Gastrocnemius medialis (tissue), 4 donors: ENCODE measurements at regions not wholly inside any gene's neighbourhood (a gene's known extent, or its start where the extent isn't known, plus 50 kb on each side); places are given as distances from the start of the nearest gene placed in this dataset.

Source experiments
- ATAC-seq, 2 donors: fragments of 150-250 bp; one replicate each; pipeline ENCODE4 v1.9.1; 2016
- DNase-seq, 2 donors: peaks; one replicate each; pipeline ENCODE4 v3.0.0-alpha.2; 2019
- H3K27ac ChIP-seq, 4 donors: fragments of 200-600 bp; sonication (generic); 1 replicate in 1 of 4; 2 replicates in 3 of 4; pipeline ENCODE4 v1.5.1; 2016 to 2018; ENCODE audit warnings: mild to moderate bottlenecking in 2 of 4, moderate library complexity in 1 of 4
- H3K27me3 ChIP-seq, 3 donors: fragments of 200-600 bp; sonication (generic) in 2 of 3; 1 replicate in 1 of 3; 2 replicates in 2 of 3; pipeline versions ENCODE4 v1.5.1 to v1.6.0; 2016 to 2019; ENCODE audit warnings: mild to moderate bottlenecking in 1 of 3, moderate library complexity in 1 of 3
- H3K36me3 ChIP-seq, 2 donors: fragments of 200-600 bp; sonication (generic) in 1 of 2; one replicate each; pipeline ENCODE4 v1.5.1; 2017 to 2018
- H3K4me1 ChIP-seq, 2 donors: fragments of 200-600 bp; sonication (generic) in 1 of 2; one replicate each; pipeline ENCODE4 v1.5.1; 2016 to 2017; ENCODE audit warnings: mild to moderate bottlenecking in 2 of 2
- H3K4me3 ChIP-seq, 4 donors: fragments of 200-600 bp; sonication (generic) in 3 of 4; 1 replicate in 1 of 4; 2 replicates in 3 of 4; pipeline ENCODE4 v1.5.1; 2016 to 2019; ENCODE audit warnings: mild to moderate bottlenecking in 2 of 4
- H3K9me3 ChIP-seq, 3 donors: fragments of 200-600 bp; sonication (generic) in 2 of 3; 1 replicate in 1 of 3; 2 replicates in 2 of 3; pipeline ENCODE4 v1.5.1; 2016 to 2019
- CTCF ChIP-seq, 5 experiments: fragments of 450-650 bp in 3 of 5; fragments of 200-600 bp in 2 of 5; sonication (generic) in 2 of 5; IDR thresholded peaks in 4 of 5; conservative IDR thresholded peaks in 1 of 5; 1 replicate in 4 of 5; 2 replicates in 1 of 5; pipeline ENCODE4 v1.5.1; 2016 to 2019; ENCODE audit warnings: antibody characterized with exemption in 5 of 5, mild to moderate bottlenecking in 3 of 5, moderate library complexity in 3 of 5
- POLR2A ChIP-seq, 2 donors: fragments of 450-650 bp; IDR thresholded peaks; one replicate each; pipeline ENCODE4 v1.6.1; 2017; ENCODE audit warnings: antibody characterized with exemption in 2 of 2, mild to moderate bottlenecking in 2 of 2, moderate library complexity in 2 of 2
- in situ Hi-C, 4 donors: fragments of 200-750 bp; cut with MboI; loops; one replicate each; pipeline versions ENCODE4 v1.15.0 to v1.8.0; 2017; ENCODE audit warnings: low sequenced_read_pairs in 4 of 4
- intact Hi-C: fragments of 100-400 bp; cut with DNase I; formaldehyde crosslinking; loops from one replicate; pipeline ENCODE4 v1.15.1; 2023; ENCODE audit warnings: low total_unique reads

GRCh38 chrX:110966839-110967238 is 129.2 kb upstream of the PAK3 start:
- in situ Hi-C loops, result no loop called here

GRCh38 chrX:110966091-110966454 is 129.9 kb upstream of the PAK3 start:
- TF ChIP-seq POLR2A (IDR thresholded peaks at IDR 0.05) (no peak), CTCF (IDR thresholded peaks at IDR 0.05 in 4 of 5, conservative IDR thresholded peaks at IDR 0.05 in 1 of 5) (no peak)
- Histone ChIP-seq H3K4me3 (no peak overlapping the region), H3K9me3 (no peaks in the 10 kb centered on the region), H3K27ac (no peak overlapping the region), H3K4me1 (no peaks in the 10 kb centered on the region), H3K27me3 (no peaks in the 10 kb centered on the region), H3K36me3 (no peaks in the 10 kb centered on the region)
- no peak for DNase-seq
- in situ Hi-C loops, result no loop called here
- ATAC-seq, result no peak
- intact Hi-C loops, result no loop called here

More at GRCh38 chrX:110966839-110967238, 129.2 kb upstream of the PAK3 start:
- H3K27me3 ChIP-seq, result no peaks in the 10 kb centered on the region
- H3K9me3 ChIP-seq, result no peaks in the 10 kb centered on the region
- no peak overlapping the region for H3K4me3 ChIP-seq
- DNase-seq, result no peak
- no peak for TF ChIP-seq POLR2A (IDR thresholded peaks at IDR 0.05)
- no peak for TF ChIP-seq CTCF (IDR thresholded peaks at IDR 0.05 in 4 of 5, conservative IDR thresholded peaks at IDR 0.05 in 1 of 5)
- intact Hi-C loops, result no loop called here
- no peak overlapping the region for H3K27ac ChIP-seq
- ATAC-seq, result no peak
- H3K36me3 ChIP-seq, result no peaks in the 10 kb centered on the region
- no peaks in the 10 kb centered on the region for H3K4me1 ChIP-seq

- H3K9me3 ChIP-seq, result no peaks in the 10 kb centered on the region
- TF ChIP-seq POLR2A (IDR thresholded peaks at IDR 0.05) (no peak), CTCF (IDR thresholded peaks at IDR 0.05 in 4 of 5, conservative IDR thresholded peaks at IDR 0.05 in 1 of 5) (no peak)
- H3K27me3 ChIP-seq, result no peaks in the 10 kb centered on the region
- DNase-seq, result no peak
- H3K36me3 ChIP-seq, result no peaks in the 10 kb centered on the region
- H3K4me3 ChIP-seq, result no peak overlapping the region
- intact Hi-C loops (no loop called here), in situ Hi-C loops (no loop called here)
- ATAC-seq, result no peak
- no peaks in the 10 kb centered on the region for H3K4me1 ChIP-seq
- no peak overlapping the region for H3K27ac ChIP-seq
These were observed 130.4 kb upstream of the PAK3 start for GRCh38 chrX:110965409-110966090.

GRCh38 chrX:110964786-110965185 is 131.2 kb upstream of the PAK3 start:
- Histone ChIP-seq H3K27ac (no peak overlapping the region), H3K4me1 (no peaks in the 10 kb centered on the region), H3K36me3 (no peaks in the 10 kb centered on the region), H3K27me3 (no peaks in the 10 kb centered on the region), H3K4me3 (no peak overlapping the region), H3K9me3 (no peaks in the 10 kb centered on the region)
- in situ Hi-C loops, result no loop called here
- intact Hi-C loops, result no loop called here
- DNase-seq (no peak), ATAC-seq (no peak)
- no peak for TF ChIP-seq POLR2A (IDR thresholded peaks at IDR 0.05)
- TF ChIP-seq CTCF (IDR thresholded peaks at IDR 0.05 in 4 of 5, conservative IDR thresholded peaks at IDR 0.05 in 1 of 5), result no peak

- H3K36me3 ChIP-seq, result no peaks in the 10 kb centered on the region
- no peaks in the 10 kb centered on the region for H3K9me3 ChIP-seq
- no peak overlapping the region for H3K4me3 ChIP-seq
- in situ Hi-C loops (no loop called here), intact Hi-C loops (no loop called here)
- no peak for ATAC-seq
- no peaks in the 10 kb centered on the region for H3K4me1 ChIP-seq
- no peak overlapping the region for H3K27ac ChIP-seq
- TF ChIP-seq POLR2A (IDR thresholded peaks at IDR 0.05), result no peak
- TF ChIP-seq CTCF (IDR thresholded peaks at IDR 0.05 in 4 of 5, conservative IDR thresholded peaks at IDR 0.05 in 1 of 5), result no peak
- no peaks in the 10 kb centered on the region for H3K27me3 ChIP-seq
- no peak for DNase-seq
These were observed 133.5 kb upstream of the PAK3 start for GRCh38 chrX:110962451-110962850.
